ENCODE measurements at regions not wholly inside any gene's neighbourhood (a gene's known extent, or its start where the extent isn't known, plus 50 kb on each side); places are given as distances from the start of the nearest gene placed in this dataset.
"Not testable (repeated sequence)": the region's sequence is repeated elsewhere in the genome, so short reads cannot be mapped to it uniquely, and the experiment has no call there.

DNA sequence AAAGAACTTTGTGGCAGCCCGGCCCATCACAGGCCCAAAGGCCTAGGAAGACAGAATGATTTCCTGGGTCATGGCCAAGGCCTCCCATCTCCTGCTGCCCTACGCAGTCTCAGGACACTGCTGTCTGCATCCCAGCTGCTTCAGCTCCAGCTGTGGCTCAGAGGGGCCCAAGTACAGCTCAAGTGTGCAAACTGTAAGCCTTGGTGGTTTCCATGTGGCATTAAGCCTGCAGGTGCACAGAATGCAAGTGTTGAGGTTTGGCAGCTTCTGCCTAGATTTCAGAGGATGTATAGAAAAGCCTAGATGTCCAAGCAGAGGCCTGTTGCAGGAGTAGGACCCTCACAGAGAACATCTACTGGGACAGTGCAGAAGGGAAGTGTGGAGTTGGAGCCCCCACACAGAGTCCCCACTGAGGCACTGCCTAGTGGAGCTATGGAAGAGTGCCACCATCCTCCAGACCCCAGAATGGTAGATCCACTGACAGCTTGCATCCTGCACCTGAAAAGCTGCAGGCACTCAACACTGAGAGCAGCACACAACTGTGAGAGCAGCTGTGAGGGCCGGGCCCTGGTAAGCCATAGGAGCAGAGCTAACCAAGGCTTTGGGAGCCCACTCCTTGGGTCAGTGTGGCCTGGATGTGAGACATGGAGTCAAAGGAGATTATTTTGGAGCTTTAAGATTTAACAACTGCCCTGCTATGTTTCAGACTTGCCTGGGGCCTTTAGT, 208.2 kb upstream of the CMC1 start:
- no peak for DNase-seq (ENCODE audit: low read depth)

DNA sequence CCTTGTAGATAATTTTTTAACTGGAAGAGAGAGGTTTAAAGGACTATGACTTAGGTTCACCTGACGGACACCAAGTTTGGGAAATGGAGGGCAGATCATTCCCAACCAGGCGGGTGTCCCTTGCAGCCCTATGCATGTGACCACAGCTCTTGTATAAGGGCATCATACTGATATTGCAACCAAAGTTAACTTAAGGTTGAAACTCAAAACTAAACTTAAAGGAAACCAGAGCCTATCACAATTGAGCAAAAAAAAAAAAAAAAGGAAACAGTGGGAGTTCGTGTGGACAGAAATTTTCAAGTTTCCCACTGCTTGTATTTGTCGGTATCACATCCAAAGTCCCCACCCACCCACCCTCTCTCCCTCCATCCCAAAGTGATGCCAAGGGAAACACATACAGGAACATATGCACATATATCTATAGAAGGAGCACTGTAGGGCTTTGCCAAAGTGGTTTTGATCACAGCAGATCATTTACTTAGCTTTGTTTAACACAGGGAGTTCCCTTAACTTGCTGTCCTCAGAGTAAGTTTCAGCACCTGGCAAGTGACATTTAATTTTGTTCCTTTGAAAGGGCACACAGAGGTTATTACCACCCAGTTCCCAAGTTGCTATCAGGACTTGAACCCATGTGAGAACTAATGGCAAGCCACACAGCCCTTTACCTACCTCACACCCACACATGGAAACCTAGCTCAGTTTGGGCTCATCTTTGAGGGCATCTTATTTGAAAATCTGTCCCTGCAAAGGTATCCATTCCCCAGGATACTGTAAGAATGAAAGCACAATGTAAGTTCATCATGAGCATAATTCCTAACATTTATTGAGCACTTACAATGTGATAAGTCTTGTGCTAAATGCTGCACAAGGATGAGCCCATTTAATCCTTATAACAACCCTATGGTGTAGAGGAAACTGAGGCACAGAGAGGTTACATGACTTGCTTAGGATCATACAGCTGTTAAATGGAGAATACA, 204.5 kb upstream of the CMC1 start:
- DNase-seq (ENCODE audit: low read depth), result no peak

DNA sequence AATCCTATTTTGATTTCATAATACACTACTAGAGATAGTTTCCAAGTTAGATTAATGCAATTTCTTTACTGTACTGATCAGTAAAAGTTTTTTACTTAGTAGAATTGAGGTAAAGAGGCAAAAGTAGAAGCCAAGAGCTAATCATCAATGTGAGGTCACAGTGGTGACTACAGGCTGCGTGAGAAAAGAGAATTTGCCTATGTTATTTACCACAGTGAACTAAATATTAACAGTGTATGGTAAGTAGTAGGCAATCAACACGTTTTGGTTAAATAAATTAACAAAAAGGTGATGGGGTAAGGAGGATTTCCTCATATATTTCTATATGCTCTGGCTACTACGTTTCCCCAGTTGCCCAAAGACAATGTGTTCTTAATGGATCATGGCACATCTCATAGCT, 202.2 kb upstream of the CMC1 start:
- no peak for DNase-seq (ENCODE audit: low read depth)

DNA sequence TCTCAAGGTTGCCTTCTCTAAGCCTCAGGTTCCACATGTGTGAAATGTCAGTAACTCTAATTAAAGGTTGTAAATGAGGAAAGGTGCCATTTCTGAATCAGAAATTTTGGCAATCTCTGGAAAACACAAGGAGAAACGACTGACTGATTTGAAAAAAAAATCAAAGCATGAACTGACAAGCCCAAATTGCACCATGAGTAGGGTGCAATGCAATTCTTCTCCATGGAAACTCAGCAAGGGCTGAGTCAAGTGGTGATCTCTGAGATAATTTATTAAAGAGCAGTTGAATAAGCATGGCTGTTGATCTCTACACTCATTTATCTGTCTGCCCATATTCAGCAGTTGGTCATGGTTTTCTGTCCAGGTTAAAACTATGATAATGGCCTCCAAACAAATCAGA, 201.6 kb upstream of the CMC1 start:
- no peak for DNase-seq (ENCODE audit: low read depth)

DNA sequence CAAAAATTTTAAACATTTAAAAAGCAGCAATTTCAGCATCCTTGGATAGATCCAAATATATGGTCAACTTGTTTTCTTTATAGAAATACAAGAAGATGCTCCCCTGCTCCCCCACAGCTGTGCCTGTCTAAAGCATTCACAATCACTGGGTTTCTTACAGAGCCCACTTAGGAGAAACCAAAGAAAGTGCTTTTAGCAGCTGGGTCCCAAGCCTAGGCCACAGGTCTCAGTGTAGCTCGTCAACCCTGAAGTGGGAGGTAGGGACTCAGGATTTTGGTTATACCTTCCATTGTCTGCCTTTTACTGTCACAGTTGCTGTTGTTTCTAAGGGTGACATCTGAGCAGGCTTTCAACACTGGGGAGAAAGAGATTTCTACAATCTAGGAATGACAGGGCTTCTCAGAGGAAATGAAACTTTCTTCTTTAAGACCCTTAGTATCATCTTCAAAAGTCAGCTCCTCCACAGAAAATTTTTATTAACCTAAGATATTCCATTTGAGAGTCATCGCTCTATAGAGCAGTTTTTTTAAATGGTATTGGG, 199.3 kb upstream of the CMC1 start:
- DNase-seq (ENCODE audit: low read depth), result no peak

DNA sequence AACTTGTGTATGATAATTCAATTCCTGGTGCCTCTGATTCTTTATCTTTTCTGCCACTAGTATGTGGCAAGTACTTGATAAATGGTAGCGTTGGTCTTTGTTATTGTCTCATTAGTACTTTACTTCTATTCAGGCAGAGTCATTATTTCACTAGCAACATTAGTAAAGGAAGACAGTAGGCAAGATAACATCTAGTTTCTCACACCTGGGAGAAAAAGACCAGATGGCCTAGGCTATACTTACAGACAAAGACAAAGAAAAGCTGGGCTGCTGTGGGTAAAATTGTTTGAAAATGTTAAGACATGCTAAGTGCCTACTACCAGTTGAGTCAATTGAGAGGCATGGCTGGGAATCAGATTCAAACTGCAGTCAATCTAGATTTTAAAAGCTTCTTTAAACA, 198.7 kb upstream of the CMC1 start:
- no peak for DNase-seq (ENCODE audit: low read depth)

DNA sequence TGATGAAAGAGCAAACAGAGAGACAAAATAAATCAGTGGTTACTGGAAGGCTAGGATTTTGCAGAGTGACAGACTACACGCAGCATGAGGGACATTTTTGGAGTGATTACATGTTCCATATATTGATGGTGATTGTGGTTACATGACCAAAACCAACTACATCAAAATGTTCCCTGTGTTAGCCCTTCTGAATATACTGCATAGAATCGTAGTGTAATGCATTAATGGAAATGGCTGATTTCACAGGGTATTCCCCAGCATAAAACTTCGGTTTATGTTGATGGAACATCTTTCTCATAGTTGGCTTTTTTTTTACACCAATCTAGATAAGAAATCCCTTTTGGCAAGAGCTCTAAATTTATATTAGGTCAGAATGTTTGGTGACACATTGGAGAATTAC, 191.3 kb upstream of the CMC1 start:
- no peak for DNase-seq (ENCODE audit: low read depth)

DNA sequence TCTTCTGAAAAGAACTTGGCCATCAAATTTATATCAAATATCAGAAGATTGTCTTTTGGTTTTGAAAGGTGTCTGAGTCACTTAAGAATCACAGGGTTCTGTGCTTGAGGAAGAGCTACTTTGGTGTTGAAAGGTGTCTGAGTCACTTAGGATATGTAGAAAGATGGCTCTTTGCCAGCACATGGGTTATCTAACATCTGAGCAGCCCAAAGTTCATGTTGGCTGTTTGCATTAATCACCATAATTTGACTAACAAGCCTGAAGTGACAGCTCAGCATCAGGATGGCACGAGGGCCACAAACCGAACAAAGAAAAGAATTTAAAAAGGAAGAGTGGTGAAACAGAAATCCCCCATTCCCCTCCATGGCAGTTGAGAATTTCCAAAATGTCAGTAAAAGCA, 190.5 kb upstream of the CMC1 start:
- DNase-seq (ENCODE audit: low read depth), result no peak

DNA sequence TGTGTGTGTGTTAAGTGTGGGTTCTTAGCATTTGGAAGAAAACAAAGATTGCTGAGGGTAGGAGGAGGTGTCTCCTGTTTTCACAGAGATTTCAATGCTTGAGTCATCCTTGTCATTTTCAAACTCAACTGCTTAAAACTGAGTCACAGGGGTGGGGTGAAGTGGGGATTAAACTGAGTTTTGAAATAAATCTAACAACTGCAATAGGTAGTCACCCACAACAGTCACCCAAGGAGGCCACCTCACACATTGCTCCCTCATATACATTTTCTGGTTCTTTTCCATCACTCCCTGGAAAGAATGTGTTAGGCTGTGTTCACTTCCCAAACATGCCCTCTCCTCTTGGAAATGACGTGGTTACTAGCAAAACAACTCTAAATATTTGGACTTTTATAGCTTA, 187.7 kb upstream of the CMC1 start:
- no peak for DNase-seq (ENCODE audit: low read depth)

DNA sequence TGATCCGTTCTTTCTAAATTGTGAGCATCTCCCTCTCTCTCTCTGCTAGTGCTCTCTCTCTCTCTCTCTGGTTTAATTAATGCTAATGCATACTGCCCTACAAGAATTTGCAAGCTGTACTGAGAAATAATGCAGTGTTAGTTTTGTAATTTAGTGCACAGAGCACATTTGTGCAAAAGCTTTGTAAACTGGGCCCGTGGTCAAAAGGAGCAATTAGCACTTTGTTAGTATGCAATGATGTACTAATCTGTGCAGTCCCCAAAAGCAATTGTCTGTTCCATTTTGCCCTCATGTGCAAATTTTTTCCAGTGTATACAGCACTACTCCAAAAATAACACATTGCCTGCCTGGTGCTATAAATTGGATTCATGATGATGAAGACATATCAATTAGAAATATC, 184.6 kb upstream of the CMC1 start:
- no peak for DNase-seq (ENCODE audit: low read depth)

DNA sequence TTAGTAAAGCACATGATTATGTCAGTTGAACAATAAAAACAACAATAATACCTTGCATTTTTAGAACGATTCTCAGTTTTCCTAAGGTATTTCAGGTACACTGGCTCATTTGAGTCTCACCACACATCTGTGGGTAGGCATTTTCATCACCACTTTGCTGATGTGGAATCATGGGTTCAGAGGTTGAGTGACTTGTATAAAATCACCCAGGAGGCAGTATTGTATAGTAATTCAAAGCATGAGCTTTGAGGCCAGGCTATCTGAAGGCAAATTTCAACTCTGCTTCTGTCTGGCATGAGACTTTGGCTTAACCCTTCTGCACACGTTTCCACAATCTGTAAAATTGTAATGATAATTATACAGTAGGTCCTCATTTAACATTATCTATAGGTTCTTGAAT, 183.9 kb upstream of the CMC1 start:
- DNase-seq (ENCODE audit: low read depth), result no peak

DNA sequence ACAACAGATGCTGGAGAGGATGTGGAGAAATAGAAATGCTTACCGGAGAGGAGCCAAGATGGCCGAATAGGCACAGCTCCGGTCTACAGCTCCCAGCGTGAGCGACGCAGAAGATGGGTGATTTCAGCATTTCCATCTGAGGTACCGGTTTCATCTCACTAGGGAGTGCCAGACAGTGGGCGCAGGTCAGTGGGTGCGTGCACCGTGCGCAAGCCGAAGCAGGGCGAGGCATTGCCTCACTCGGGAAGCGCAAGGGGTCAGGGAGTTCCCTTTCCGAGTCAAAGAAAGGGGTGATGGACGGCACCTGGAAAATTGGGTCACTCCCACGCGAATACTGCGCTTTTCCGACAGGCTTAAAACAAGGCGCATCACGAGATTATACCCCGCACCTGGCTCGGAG, 182.2 kb upstream of the CMC1 start:
- not testable (repeated sequence) for DNase-seq (ENCODE audit: low read depth)

DNA sequence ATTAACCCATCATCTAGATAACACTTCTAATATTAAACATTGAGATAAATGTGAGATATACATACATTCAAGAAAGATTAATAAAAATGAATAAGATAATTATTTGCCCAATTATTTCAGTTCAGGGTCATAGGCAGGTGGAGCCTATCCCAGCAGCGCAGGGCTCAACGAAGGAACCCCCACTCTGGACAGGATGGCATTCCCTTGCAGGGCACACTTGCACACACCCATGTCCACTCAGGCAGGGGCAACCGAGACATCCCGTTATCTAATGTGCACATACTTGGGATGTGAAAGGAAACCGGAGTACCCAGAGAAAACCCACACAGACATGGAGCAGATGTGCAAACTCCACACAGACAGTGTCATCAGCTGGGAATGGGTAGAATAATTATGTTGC, 175.4 kb upstream of the CMC1 start:
- DNase-seq (ENCODE audit: low read depth), result no peak

DNA sequence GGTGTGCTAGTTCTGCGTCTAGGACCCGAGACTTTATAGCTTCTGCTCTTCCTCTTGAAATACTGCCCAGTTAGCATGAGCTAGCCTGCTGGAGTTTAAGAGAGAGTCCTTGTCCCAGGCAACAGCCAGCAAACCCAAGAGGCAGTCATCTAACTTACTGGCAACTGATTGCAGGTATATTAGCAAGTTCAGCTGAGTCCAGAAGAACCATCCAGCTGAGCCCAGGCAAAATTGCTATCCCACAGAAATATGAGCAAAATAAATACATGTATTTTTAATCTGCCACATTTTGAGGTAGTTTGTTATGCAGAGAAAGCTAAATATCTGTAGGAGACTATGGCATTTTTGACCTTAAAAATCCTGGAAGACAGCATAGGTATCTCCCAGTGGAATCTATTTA, 174.4 kb upstream of the CMC1 start:
- no peak for DNase-seq (ENCODE audit: low read depth)

DNA sequence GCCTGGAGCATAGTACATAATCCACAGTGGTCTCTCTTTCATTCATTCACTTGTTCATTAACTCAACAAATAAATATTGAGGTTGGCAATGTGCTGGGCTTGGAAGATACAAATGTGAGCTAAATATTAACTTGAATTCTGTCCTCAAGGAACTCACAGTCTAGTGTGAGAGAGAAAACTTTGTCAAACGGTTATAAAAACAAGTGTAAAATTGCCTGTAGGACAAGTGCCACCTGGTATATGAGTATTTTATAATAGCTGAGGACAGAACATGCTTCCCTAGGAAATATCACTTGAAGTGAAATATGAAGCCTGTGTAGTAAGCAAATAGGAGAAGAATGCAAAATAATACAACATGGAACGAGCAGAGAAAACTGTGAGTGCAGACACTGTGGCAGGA, 173.1 kb upstream of the CMC1 start:
- DNase-seq (ENCODE audit: low read depth), result no peak

DNA sequence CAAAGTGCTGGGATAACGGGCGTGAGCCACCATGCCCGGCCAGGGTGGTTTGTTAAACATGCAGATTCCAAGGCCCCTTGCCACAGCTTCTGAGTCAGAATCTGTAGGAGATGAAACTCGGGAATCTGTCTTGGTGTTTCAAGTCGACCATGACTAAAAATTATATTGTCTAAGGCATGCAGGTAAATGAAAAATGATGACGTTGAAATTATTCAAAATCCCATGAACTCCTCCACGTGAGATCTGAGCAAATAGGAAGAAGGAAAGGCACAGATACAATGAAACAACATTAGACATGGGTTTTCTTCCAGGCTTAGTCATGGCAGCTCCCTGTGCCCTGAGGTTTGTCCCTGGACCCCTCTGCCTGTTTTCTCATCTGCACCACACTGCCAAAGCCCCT, 172.0 kb upstream of the CMC1 start:
- no peak for DNase-seq (ENCODE audit: low read depth)

DNA sequence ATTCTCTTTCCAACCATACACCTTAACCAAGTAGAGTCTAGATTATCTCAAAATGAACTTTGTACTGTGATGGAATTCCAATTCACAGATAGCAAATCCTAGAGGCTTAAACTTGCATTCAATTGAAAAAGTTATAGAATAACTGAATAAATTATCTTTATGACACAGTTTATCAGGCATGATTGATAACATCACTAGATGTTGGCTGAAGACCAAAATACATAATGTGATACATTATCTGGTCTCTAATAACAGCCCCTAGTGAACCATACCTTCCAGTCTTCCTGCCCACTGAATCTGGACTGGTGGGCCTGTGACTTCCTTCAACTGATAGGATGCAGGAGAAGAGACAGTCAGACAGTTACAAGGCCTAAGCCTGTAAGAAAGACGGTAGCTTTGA, 165.2 kb upstream of the CMC1 start:
- no peak for DNase-seq (ENCODE audit: low read depth)

DNA sequence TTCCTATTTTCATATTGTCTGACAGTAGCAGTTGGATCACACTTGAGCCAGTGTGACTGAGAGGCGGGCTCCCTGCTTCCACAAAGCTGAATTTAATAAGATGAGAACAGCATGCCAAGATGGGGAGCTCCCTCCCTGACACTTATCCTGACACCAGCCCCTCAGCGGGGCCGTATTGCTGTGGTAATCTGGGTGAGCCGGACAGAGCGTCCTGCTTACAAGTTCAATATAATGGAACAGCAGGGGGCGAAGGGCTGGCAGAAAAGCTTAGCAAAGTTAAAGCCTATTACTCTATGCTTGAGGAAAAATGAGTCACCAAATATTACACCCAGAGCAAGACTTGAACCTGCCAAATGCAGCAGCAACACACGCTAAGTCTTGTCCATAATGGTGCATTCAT, 163.8 kb upstream of the CMC1 start:
- DNase-seq (ENCODE audit: low read depth), result peak; percentile 6

DNA sequence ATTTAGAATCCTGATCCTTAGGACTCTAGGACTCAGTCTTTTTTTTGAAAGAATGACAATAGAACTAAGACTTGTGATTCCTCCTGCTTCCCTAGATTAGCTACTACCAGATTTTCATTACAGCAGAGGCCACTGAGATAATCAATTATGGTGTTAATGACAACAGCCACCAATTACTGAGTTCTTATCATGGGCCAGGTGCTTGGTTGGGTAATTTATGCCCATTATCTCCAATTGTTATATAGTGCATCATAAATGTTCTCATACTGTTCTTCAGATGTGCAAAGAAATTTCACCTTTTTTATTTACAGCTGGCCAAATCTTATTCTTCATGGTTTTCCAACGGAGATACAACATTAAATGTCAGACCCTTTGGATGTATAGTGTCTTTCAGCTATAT, 162.9 kb upstream of the CMC1 start:
- no peak for DNase-seq (ENCODE audit: low read depth)

DNA sequence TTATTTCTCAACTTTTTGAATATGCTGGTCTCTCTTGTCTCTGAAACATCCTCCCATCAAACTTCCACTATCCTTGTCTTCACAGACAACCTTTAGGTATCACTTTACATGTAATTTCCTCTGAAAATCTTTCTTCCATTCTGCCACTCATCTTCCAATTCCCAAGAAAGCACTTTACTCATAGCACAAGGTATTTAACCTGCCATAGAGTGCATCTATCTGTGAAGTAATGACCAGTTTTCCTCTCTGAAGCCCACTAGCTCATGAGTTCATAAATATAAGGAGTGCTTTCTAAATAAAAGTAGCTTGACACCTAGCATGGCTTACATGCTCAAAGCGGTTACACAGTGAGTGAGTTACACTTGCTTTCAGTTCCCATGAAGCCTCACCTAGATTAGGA, 160.7 kb upstream of the CMC1 start:
- DNase-seq (ENCODE audit: low read depth), result no peak

DNA sequence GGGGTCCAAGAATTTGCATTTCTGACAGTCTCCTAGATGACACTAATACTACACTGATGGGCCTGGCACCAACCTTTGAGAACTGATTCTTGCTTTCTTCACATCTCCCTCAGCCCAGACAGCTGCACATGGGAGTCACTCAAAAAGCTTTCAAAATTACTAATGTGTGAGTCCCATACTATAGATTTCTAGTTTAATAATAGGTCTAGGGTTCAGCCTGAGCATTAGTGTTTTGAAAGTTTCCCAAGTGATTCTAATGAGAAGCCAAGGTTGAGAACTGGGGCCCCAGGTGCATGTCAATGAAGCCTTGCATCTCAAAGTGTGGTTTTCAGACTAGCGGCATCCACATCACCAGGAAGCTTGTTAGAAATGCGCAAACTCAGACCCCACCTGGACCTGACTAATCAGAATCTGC, 159.9 kb upstream of the CMC1 start:
- no peak for DNase-seq (ENCODE audit: low read depth)

DNA sequence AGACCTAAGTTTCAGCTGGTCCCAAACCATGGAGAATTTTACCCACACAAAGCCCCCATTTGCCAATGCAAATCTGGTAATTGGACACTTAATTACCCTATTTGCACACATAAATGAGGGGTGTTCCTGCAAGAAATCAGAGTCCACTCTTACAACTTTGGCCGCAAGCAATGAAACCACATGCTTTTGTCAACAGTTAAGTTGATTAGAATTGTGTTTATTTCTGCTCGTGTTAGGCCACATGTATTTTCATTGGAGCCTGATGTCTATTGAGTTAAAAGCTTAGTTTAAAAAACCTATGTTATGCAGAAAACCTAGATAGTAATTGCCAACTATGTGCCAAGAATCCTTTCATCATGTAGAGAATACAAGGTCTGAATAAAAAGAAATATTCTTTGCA, 153.8 kb upstream of the CMC1 start:
- no peak for DNase-seq (ENCODE audit: low read depth)

All from forelimb muscle (tissue), 1 donor.